H1 (cell line): ENCODE measurements at regions not wholly inside any gene's neighbourhood (a gene's known extent, or its start where the extent isn't known, plus 50 kb on each side); places are given as distances from the start of the nearest gene placed in this dataset.

Source experiments
- CTCF ChIA-PET: fragments of 300-600 bp; sonication (Branson Sonifier 250); formaldehyde crosslinking; loops from one replicate; lab custom pipeline; 2021; ENCODE audit not compliant: partially characterized antibody; lab: Charles Lee
- POLR2A ChIA-PET: fragments of 300-600 bp; sonication (Branson Sonifier 250); formaldehyde crosslinking; loops from one replicate; lab custom pipeline; 2021; ENCODE audit warnings: inconsistent platforms; ENCODE audit not compliant: partially characterized antibody; lab: Charles Lee
- DNase-seq, 2 experiments: peaks; one replicate each; pipeline versions ENCODE4 v3.0.0 to v3.0.0-alpha.2; 2010 to 2022; ENCODE audit warnings: low spot score in 2 of 2, low read depth in 1 of 2, mixed read lengths in 1 of 2
- FAIRE-seq: peaks from 2 replicates; lab custom pipeline; 2011; peaks lifted over from hg19 to GRCh38; lab: Jason Lieb, UNC
- H2AFZ ChIP-seq: 2 replicates; pipeline ENCODE4 v1.8.1; 2012; ENCODE audit warnings: low read length, inconsistent platforms
- H2AK5ac ChIP-seq: 2 replicates; pipeline ENCODE4 v1.6.1; 2013; ENCODE audit warnings: low read depth, low read length
- H2BK120ac ChIP-seq: replicated peaks from 2 replicates; pipeline ENCODE3; 2013; ENCODE audit warnings: low read depth, low read length, inconsistent platforms
- H2BK12ac ChIP-seq: 2 replicates; pipeline ENCODE4 v1.6.1; 2013; ENCODE audit warnings: low read depth, low read length
- H2BK15ac ChIP-seq: 2 replicates; pipeline ENCODE4 v1.6.1; 2013; ENCODE audit warnings: low read length
- H2BK20ac ChIP-seq: 2 replicates; pipeline ENCODE4 v1.6.1; 2013; ENCODE audit warnings: low read length
- H2BK5ac ChIP-seq: 2 replicates; pipeline ENCODE4 v1.6.1; 2013; ENCODE audit warnings: low read depth, low read length
- H3K14ac ChIP-seq: 2 replicates; pipeline ENCODE4 v1.6.1; 2013; ENCODE audit warnings: inconsistent platforms; ENCODE audit not compliant: insufficient read length
- H3K18ac ChIP-seq: 2 replicates; pipeline ENCODE4 v1.6.1; 2013; ENCODE audit warnings: low read length; ENCODE audit errors: extremely low read depth
- H3K23ac ChIP-seq: 2 replicates; pipeline ENCODE4 v1.6.1; 2013; ENCODE audit warnings: inconsistent platforms; ENCODE audit not compliant: insufficient read length
- H3K23me2 ChIP-seq: 2 replicates; pipeline ENCODE4 v1.6.1; 2013; ENCODE audit warnings: low read depth, low read length
- H3K27ac ChIP-seq: 2 replicates; pipeline ENCODE4 v1.6.1; 2011; ENCODE audit warnings: low read depth, low read length, inconsistent platforms
- H3K27me3 ChIP-seq, 4 experiments: replicated peaks in 1 of 4; 1 replicate in 1 of 4; 2 replicates in 3 of 4; pipeline versions ENCODE4 v1.6.1 to v1.8.1; 2011 to 2013; ENCODE audit warnings: low read length in 3 of 4, mild to moderate bottlenecking in 3 of 4, inconsistent platforms in 2 of 4, mixed read lengths in 2 of 4, moderate library complexity in 1 of 4; ENCODE audit not compliant: control insufficient read depth in 3 of 4, insufficient read depth in 3 of 4; ENCODE audit errors: extremely low read depth in 1 of 4
- H3K36me3 ChIP-seq, 4 experiments: 2 replicates each; pipeline versions ENCODE4 v1.6.1 to v1.8.1; 2011 to 2013; ENCODE audit warnings: mild to moderate bottlenecking in 4 of 4, low read length in 3 of 4, moderate library complexity in 2 of 4, control low read depth in 1 of 4, inconsistent platforms in 1 of 4; ENCODE audit not compliant: insufficient read depth in 4 of 4, control insufficient read depth in 2 of 4
- H3K4ac ChIP-seq: replicated peaks from 2 replicates; pipeline ENCODE3; 2013; ENCODE audit warnings: low read length, low read depth, mixed read lengths, inconsistent platforms; ENCODE audit not compliant: insufficient read length
- H3K4me1 ChIP-seq, 4 experiments: replicated peaks in 1 of 4; 1 replicate in 1 of 4; 2 replicates in 3 of 4; pipeline versions ENCODE4 v1.6.1 to v1.8.1; 2011 to 2013; ENCODE audit warnings: low read length in 3 of 4, inconsistent platforms in 2 of 4, mixed read lengths in 1 of 4; ENCODE audit not compliant: insufficient read depth in 4 of 4, control insufficient read depth in 3 of 4
- H3K4me2 ChIP-seq, 2 experiments: 2 replicates each; pipeline versions ENCODE4 v1.6.1 to v1.8.1; 2011 to 2013; ENCODE audit warnings: low read depth in 2 of 2, low read length in 2 of 2, control low read depth in 1 of 2, inconsistent platforms in 1 of 2, mild to moderate bottlenecking in 1 of 2; ENCODE audit not compliant: insufficient read depth in 1 of 2
- H3K4me3 ChIP-seq, 4 experiments: fragments of 200-600, 300-600 bp in 1 of 4; sonication (generic), shearing (Covaris generic), sonication (Bioruptor Twin) in 1 of 4; 2 replicates each; pipeline versions ENCODE4 v1.5.1 to v1.8.1; 2011 to 2016; ENCODE audit warnings: low read length in 4 of 4, low read depth in 3 of 4, control low read depth in 2 of 4, inconsistent platforms in 2 of 4, mild to moderate bottlenecking in 2 of 4, mixed read lengths in 1 of 4, moderate library complexity in 1 of 4; ENCODE audit not compliant: insufficient read depth in 2 of 4; ENCODE audit errors: extremely low read depth in 1 of 4
- H3K56ac ChIP-seq: replicated peaks from 2 replicates; pipeline ENCODE3; 2013; ENCODE audit warnings: low read depth, mild to moderate bottlenecking, mixed read lengths, low read length, inconsistent platforms; ENCODE audit not compliant: insufficient read length
- H3K79me1 ChIP-seq: 2 replicates; pipeline ENCODE4 v1.6.1; 2013; ENCODE audit warnings: low read depth, low read length, control low read depth
- H3K79me2 ChIP-seq, 2 experiments: 2 replicates each; pipeline versions ENCODE4 v1.6.1 to v1.8.1; 2012 to 2013; ENCODE audit warnings: low read length in 2 of 2, mild to moderate bottlenecking in 2 of 2, inconsistent platforms in 1 of 2; ENCODE audit not compliant: insufficient read depth in 2 of 2, control insufficient read depth in 1 of 2
- H3K9ac ChIP-seq, 4 experiments: replicated peaks in 1 of 4; 1 replicate in 1 of 4; 2 replicates in 3 of 4; pipeline versions ENCODE4 v1.6.1 to v1.8.1; 2011 to 2013; ENCODE audit warnings: low read depth in 3 of 4, low read length in 3 of 4, control low read depth in 2 of 4, mild to moderate bottlenecking in 2 of 4, moderate library complexity in 2 of 4, inconsistent platforms in 1 of 4; ENCODE audit errors: extremely low read depth in 1 of 4
- H3K9me3 ChIP-seq, 2 experiments: 2 replicates each; pipeline versions ENCODE4 v1.6.1 to v1.8.1; 2012 to 2013; ENCODE audit warnings: mild to moderate bottlenecking in 2 of 2, moderate library complexity in 2 of 2, control low read depth in 1 of 2, inconsistent platforms in 1 of 2, low read depth in 1 of 2, low read length in 1 of 2, mixed read lengths in 1 of 2; ENCODE audit not compliant: insufficient read depth in 2 of 2
- H4K20me1 ChIP-seq, 2 experiments: replicated peaks in 1 of 2; 2 replicates each; pipeline versions ENCODE3 to v1.8.1; 2011 to 2013; ENCODE audit warnings: inconsistent platforms in 2 of 2, low read length in 2 of 2, mild to moderate bottlenecking in 1 of 2; ENCODE audit not compliant: insufficient read depth in 2 of 2, control insufficient read depth in 1 of 2
- H4K5ac ChIP-seq: 2 replicates; pipeline ENCODE4 v1.6.1; 2013; ENCODE audit warnings: low read length, low read depth, mixed read lengths, inconsistent platforms; ENCODE audit not compliant: insufficient read length
- H4K8ac ChIP-seq: 2 replicates; pipeline ENCODE4 v1.8.0; 2013; ENCODE audit warnings: mild to moderate bottlenecking, moderate library complexity, low read length, inconsistent platforms; ENCODE audit not compliant: insufficient read depth; ENCODE audit errors: extremely low read depth
- H4K91ac ChIP-seq: replicated peaks from 2 replicates; pipeline ENCODE3; 2013; ENCODE audit warnings: low read length, mixed read lengths, inconsistent platforms; ENCODE audit not compliant: insufficient read length
- BACH1 ChIP-seq: IDR thresholded peaks from 2 replicates; pipeline ENCODE4 v1.6.1; 2012; ENCODE audit warnings: low read length, improper control_type of control experiment
- BCL11A ChIP-seq, 2 experiments: IDR thresholded peaks; one replicate each; pipeline ENCODE4 v1.6.1; 2011; ENCODE audit warnings: low read depth in 2 of 2, low read length in 2 of 2, mild to moderate bottlenecking in 2 of 2
- CBX5 ChIP-seq: fragments of 300-800, 300-1000 bp; sonication (generic); IDR thresholded peaks from 2 replicates; pipeline ENCODE4 v1.7.1; 2016; ENCODE audit warnings: antibody characterized with exemption, low read length, low read depth
- CBX8 ChIP-seq: fragments of 300-800, 300-1000 bp; sonication (generic); IDR thresholded peaks from 2 replicates; pipeline ENCODE4 v1.7.1; 2016; ENCODE audit warnings: low read depth, low read length, borderline replicate concordance
- EP300 ChIP-seq, 2 experiments: IDR thresholded peaks; 1 replicate in 1 of 2; 2 replicates in 1 of 2; pipeline ENCODE4 v1.6.1; 2011 to 2012; ENCODE audit warnings: low read depth in 2 of 2, low read length in 2 of 2, mild to moderate bottlenecking in 2 of 2, borderline replicate concordance in 1 of 2, inconsistent platforms in 1 of 2, moderate library complexity in 1 of 2
- HDAC2 ChIP-seq, 2 experiments: fragments of 300-600 bp in 1 of 2; sonication (generic) in 1 of 2; IDR thresholded peaks; 2 replicates each; pipeline ENCODE4 v1.6.1; 2011 to 2012; ENCODE audit warnings: low read depth in 2 of 2, low read length in 2 of 2, mild to moderate bottlenecking in 2 of 2, moderate library complexity in 2 of 2, borderline replicate concordance in 1 of 2, inconsistent platforms in 1 of 2
- NANOG ChIP-seq: IDR thresholded peaks from 2 replicates; pipeline ENCODE4 v1.6.1; 2011; ENCODE audit warnings: low read length, low read depth, mild to moderate bottlenecking, inconsistent platforms; ENCODE audit not compliant: insufficient read depth, poor library complexity, severe bottlenecking
- PHF8 ChIP-seq: fragments of 200-600 bp; sonication (generic); conservative IDR thresholded peaks from 2 replicates; pipeline ENCODE4 v1.7.1; 2012; ENCODE audit warnings: low read depth, mild to moderate bottlenecking, inconsistent platforms, low read length, moderate library complexity
- POLR2A ChIP-seq, 2 experiments: IDR thresholded peaks; 1 replicate in 1 of 2; 2 replicates in 1 of 2; pipeline ENCODE4 v1.6.1; 2011; ENCODE audit warnings: low read depth in 2 of 2, low read length in 2 of 2, mild to moderate bottlenecking in 2 of 2; ENCODE audit errors: control extremely low read depth in 1 of 2
- POU5F1 ChIP-seq: IDR thresholded peaks from 2 replicates; pipeline ENCODE4 v1.6.1; 2011; ENCODE audit warnings: low read depth, mild to moderate bottlenecking, low read length, moderate library complexity
- SIRT6 ChIP-seq: IDR thresholded peaks from one replicate; pipeline ENCODE4 v1.7.1; 2012; ENCODE audit warnings: low read length, inconsistent platforms
- SIX5 ChIP-seq: IDR thresholded peaks from 2 replicates; pipeline ENCODE4 v1.6.1; 2011; ENCODE audit warnings: mild to moderate bottlenecking, low read depth, low read length
- TCF12 ChIP-seq: IDR thresholded peaks from 2 replicates; pipeline ENCODE4 v1.6.1; 2011; ENCODE audit warnings: low read depth, mild to moderate bottlenecking, low read length
- TEAD4 ChIP-seq: IDR thresholded peaks from 2 replicates; pipeline ENCODE4 v1.6.1; 2012; ENCODE audit warnings: low read depth, low read length, inconsistent platforms, mixed read lengths
- WGBS, 2 experiments: shearing (Covaris generic) in 1 of 2; methylation state at CpG; one replicate each; pipeline versions ENCODE4 v1.1.6 to v1.1.7; 2013 to 2015; ENCODE audit warnings: low lambda C conversion rate in 2 of 2, mixed read lengths in 2 of 2, inconsistent platforms in 1 of 2, low coverage in 1 of 2, missing lambda C conversion rate in 1 of 2; ENCODE audit not compliant: insufficient replicate concordance in 2 of 2, insufficient coverage in 1 of 2, insufficient read length in 1 of 2; ENCODE audit errors: extremely low coverage in 1 of 2, missing lambda C conversion rate in 1 of 2; 5-methylcytosine and 5-hydroxymethylcytosine counted together
- TF ChIP-seq, protein P1 (sequence below): IDR thresholded peaks from 2 replicates; pipeline ENCODE4 v1.6.1; 2011; ENCODE audit warnings: low read depth, mild to moderate bottlenecking, low read length; ENCODE audit not compliant: insufficient read depth

DNA sequence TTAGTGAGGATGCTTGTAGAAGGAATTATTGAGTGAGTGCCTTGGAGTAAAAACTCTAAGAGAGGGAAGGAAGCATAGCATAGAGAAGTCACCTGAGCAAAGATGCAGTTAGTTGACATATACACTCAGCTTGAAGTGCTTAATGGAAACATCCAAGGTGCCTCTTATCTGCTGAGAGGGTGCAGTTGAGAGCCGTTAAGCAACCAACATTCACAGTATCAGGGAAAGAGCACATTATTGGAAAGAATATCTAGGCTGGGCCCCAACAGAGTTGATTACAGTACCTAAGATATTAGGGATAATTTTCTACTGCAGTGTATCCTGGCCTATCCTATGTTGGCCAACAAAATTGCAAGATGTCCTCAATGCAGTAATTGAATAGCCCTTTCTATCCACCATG lies 302.0 kb downstream of the ETV1 start:
- POLR2A ChIA-PET: no interaction called here
- Histone ChIP-seq H3K27me3 (no peaks in the 10 kb centered on the region), H2BK15ac (no peak overlapping the region), H3K18ac (no peak overlapping the region), H3K36me3 (no peaks in the 10 kb centered on the region), H2BK120ac (no peak overlapping the region), H3K56ac (no peak overlapping the region), H3K79me1 (no peaks in the 10 kb centered on the region; the same call in 1 of the 2 replicates), H3K9ac (no peak overlapping the region), H4K5ac (no peak overlapping the region), H4K8ac (no peak overlapping the region), H3K9me3 (no peaks in the 10 kb centered on the region), H3K79me2 (no peaks in the 10 kb centered on the region), H3K14ac (no peak overlapping the region), H3K4me2 (no peak overlapping the region), H4K91ac (no peak overlapping the region), H3K4ac (no peak overlapping the region), H4K20me1 (no peaks in the 10 kb centered on the region), H3K23ac (no peak overlapping the region), H2BK20ac (no peak overlapping the region), H2BK5ac (no peak overlapping the region), H2AK5ac (no peak overlapping the region), H3K23me2 (no peaks in the 10 kb centered on the region), H3K4me3 (no peak overlapping the region), H2AFZ (no peak overlapping the region), H2BK12ac (no peak overlapping the region), H3K27ac (no peak overlapping the region), H3K4me1 (no peaks in the 10 kb centered on the region)
- no peak for DNase-seq
- FAIRE-seq: no peak
- CTCF ChIA-PET: no interaction called here
- WGBS, 2 experiments: 92% methylated on average over 1 of the region's 1 CpG; no CpG with 5 or more reads in 1 of the 2 experiments
- TF ChIP-seq, protein P1, sequence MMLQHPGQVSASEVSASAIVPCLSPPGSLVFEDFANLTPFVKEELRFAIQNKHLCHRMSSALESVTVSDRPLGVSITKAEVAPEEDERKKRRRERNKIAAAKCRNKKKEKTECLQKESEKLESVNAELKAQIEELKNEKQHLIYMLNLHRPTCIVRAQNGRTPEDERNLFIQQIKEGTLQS: no peak
- no peak for TF ChIP-seq SIX5
- TF ChIP-seq EP300 (IDR thresholded peaks at IDR 0.05; ENCODE audit: borderline replicate concordance in 1 of 2, low read depth in 2 of 2, low read length in 2 of 2): no peak
- no peak for TF ChIP-seq NANOG
- TF ChIP-seq BACH1: no peak
- no peak for TF ChIP-seq POLR2A (IDR thresholded peaks at IDR 0.05; ENCODE audit: control extremely low read depth in 1 of 2, low read depth in 2 of 2, low read length in 2 of 2)
- TF ChIP-seq PHF8: no peak
- no peak for TF ChIP-seq TCF12
- TF ChIP-seq CBX5: no peak
- TF ChIP-seq TEAD4: no peak
- TF ChIP-seq POU5F1: no peak
- no peak for TF ChIP-seq SIRT6
- no peak for TF ChIP-seq HDAC2 (IDR thresholded peaks at IDR 0.05; ENCODE audit: borderline replicate concordance in 1 of 2, low read depth in 2 of 2, low read length in 2 of 2)
- TF ChIP-seq CBX8: no peak
- no peak for TF ChIP-seq BCL11A (IDR thresholded peaks at IDR 0.05; ENCODE audit: low read depth in 2 of 2, low read length in 2 of 2)
